Peyer's patch (tissue), 4 donors: ENCODE measurements at regions not wholly inside any gene's neighbourhood (a gene's known extent, or its start where the extent isn't known, plus 50 kb on each side); places are given as distances from the start of the nearest gene placed in this dataset.

Experiments
- POLR2A ChIP-seq, 2 donors: fragments of 450-650 bp; IDR thresholded peaks; one replicate each; pipeline ENCODE4 v1.5.1; 2017; ENCODE audit warnings: antibody characterized with exemption in 2 of 2, mild to moderate bottlenecking in 2 of 2, moderate library complexity in 2 of 2
- TF ChIP-seq, protein P1 (sequence below), 6 experiments: fragments of 450-650 bp in 4 of 6; fragments of 200-600 bp in 2 of 6; sonication (generic) in 1 of 6; IDR thresholded peaks; one replicate each; pipeline ENCODE4 v1.5.1; 2017 to 2019; ENCODE audit warnings: antibody characterized with exemption in 6 of 6, mild to moderate bottlenecking in 3 of 6, moderate library complexity in 1 of 6

DNA sequence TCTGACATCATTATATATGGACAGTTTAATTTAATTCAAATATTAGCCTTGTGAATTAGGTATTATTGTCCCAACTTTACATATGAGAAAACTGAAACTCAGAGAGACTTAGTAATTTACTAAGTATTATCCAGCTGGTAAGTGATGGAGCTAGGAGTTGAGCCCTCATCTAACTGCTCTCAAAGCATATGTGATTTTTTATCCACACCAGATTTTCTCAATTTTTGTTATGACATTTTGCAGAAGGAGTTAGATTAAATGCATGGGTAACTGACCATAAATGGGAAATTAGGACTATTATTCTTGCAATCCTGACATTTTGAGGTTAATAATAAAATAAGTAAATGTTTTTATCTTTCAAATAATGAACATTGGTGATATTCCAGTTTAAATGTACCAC is 778.3 kb upstream of the SORCS1 start:
- TF ChIP-seq, protein P1, sequence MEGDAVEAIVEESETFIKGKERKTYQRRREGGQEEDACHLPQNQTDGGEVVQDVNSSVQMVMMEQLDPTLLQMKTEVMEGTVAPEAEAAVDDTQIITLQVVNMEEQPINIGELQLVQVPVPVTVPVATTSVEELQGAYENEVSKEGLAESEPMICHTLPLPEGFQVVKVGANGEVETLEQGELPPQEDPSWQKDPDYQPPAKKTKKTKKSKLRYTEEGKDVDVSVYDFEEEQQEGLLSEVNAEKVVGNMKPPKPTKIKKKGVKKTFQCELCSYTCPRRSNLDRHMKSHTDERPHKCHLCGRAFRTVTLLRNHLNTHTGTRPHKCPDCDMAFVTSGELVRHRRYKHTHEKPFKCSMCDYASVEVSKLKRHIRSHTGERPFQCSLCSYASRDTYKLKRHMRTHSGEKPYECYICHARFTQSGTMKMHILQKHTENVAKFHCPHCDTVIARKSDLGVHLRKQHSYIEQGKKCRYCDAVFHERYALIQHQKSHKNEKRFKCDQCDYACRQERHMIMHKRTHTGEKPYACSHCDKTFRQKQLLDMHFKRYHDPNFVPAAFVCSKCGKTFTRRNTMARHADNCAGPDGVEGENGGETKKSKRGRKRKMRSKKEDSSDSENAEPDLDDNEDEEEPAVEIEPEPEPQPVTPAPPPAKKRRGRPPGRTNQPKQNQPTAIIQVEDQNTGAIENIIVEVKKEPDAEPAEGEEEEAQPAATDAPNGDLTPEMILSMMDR (IDR thresholded peaks at IDR 0.05) = no peak
- TF ChIP-seq POLR2A (IDR thresholded peaks at IDR 0.05) = no peak
